OCI-LY1 (cell line): ENCODE measurements at regions not wholly inside any gene's neighbourhood (a gene's known extent, or its start where the extent isn't known, plus 50 kb on each side); places are given as distances from the start of the nearest gene placed in this dataset.
"Not testable (repeated sequence)": the region's sequence is repeated elsewhere in the genome, so short reads cannot be mapped to it uniquely, and the experiment has no call there.

Experiments used
- H2AFZ ChIP-seq: fragments of 200-600 bp; sonication (generic), shearing (Covaris generic); 2 replicates; pipeline ENCODE4 v1.6.0; 2014; ENCODE audit warnings: antibody characterized with exemption, mild to moderate bottlenecking, low read length
- H3F3A ChIP-seq: fragments of 200-600 bp; sonication (generic), shearing (Covaris generic); 2 replicates; pipeline ENCODE4 v1.6.0; 2014; ENCODE audit warnings: mild to moderate bottlenecking, antibody characterized with exemption, low read length, moderate library complexity; ENCODE audit not compliant: insufficient read depth
- H3K27ac ChIP-seq: fragments of 200-600 bp; sonication (generic); 2 replicates; pipeline ENCODE4 v1.5.1; 2014; ENCODE audit warnings: low read length, mixed run types, mild to moderate bottlenecking, low read depth; ENCODE audit not compliant: poor library complexity, severe bottlenecking
- H3K27me3 ChIP-seq: fragments of 200-600 bp; sonication (generic); 2 replicates; pipeline ENCODE4 v1.6.0; 2014; ENCODE audit warnings: antibody characterized with exemption, mild to moderate bottlenecking, low read length, moderate library complexity; ENCODE audit not compliant: insufficient read depth
- H3K36me3 ChIP-seq: fragments of 200-600 bp; sonication (generic); 2 replicates; pipeline ENCODE4 v1.6.1; 2014; ENCODE audit warnings: mild to moderate bottlenecking, antibody characterized with exemption, low read length, moderate library complexity, mixed read lengths; ENCODE audit not compliant: insufficient read depth
- H3K4me1 ChIP-seq: fragments of 200-600 bp; sonication (generic); 2 replicates; pipeline ENCODE4 v1.5.1; 2014; ENCODE audit warnings: mild to moderate bottlenecking, low read length, moderate library complexity; ENCODE audit not compliant: insufficient read depth, severe bottlenecking
- H3K4me2 ChIP-seq: fragments of 200-600 bp; sonication (generic), shearing (Covaris generic); 2 replicates; pipeline ENCODE4 v1.6.1; 2014; ENCODE audit warnings: low read length
- H3K4me3 ChIP-seq: fragments of 200-600 bp; sonication (generic); 2 replicates; pipeline ENCODE4 v1.5.1; 2014; ENCODE audit warnings: low read length, low read depth, mild to moderate bottlenecking, mixed read lengths; ENCODE audit not compliant: poor library complexity, severe bottlenecking
- H3K79me2 ChIP-seq: fragments of 200-600 bp; shearing (Covaris generic); 2 replicates; pipeline ENCODE4 v1.6.1; 2016; ENCODE audit warnings: mixed run types, low read length, mixed read lengths; ENCODE audit not compliant: insufficient read depth
- H3K9ac ChIP-seq: fragments of 200-600 bp; sonication (generic), shearing (Covaris generic); 2 replicates; pipeline ENCODE4 v1.6.1; 2014; ENCODE audit warnings: mild to moderate bottlenecking, low read length, mixed read lengths
- H3K9me2 ChIP-seq: fragments of 200-600 bp; sonication (generic), shearing (Covaris generic); 2 replicates; pipeline ENCODE4 v1.6.1; 2014; ENCODE audit warnings: low read depth, mild to moderate bottlenecking, low read length, mixed read lengths
- H3K9me3 ChIP-seq: fragments of 200-600 bp; shearing (Covaris generic); 2 replicates; pipeline ENCODE4 v1.6.1; 2014; ENCODE audit warnings: low read length, mixed read lengths
- H4K20me1 ChIP-seq: fragments of 200-600 bp; sonication (generic), shearing (Covaris generic); 2 replicates; pipeline ENCODE4 v1.6.0; 2016; ENCODE audit warnings: mild to moderate bottlenecking, low read length; ENCODE audit not compliant: insufficient read depth
- CTCF ChIP-seq: fragments of 200-600 bp; sonication (generic), shearing (Covaris generic); IDR thresholded peaks from 2 replicates; pipeline ENCODE4 v1.5.1; 2017; ENCODE audit warnings: mild to moderate bottlenecking, antibody characterized with exemption, low read length, moderate library complexity, mixed read lengths
- EZH2 ChIP-seq: fragments of 200-600 bp; sonication (generic), shearing (Covaris generic); IDR thresholded peaks from 2 replicates; pipeline ENCODE4 v1.8.0; 2017; ENCODE audit warnings: borderline replicate concordance, mixed run types, mild to moderate bottlenecking, antibody characterized with exemption, low read length, moderate library complexity, mixed read lengths

- Histone ChIP-seq H3K27ac (no peak overlapping the region), H4K20me1 (no peaks in the 10 kb centered on the region), H3K4me3 (no peak overlapping the region), H3K9me2 (no peaks in the 10 kb centered on the region), H3K9ac (no peak overlapping the region), H3F3A (no peaks in the 10 kb centered on the region), H3K4me2 (no peak overlapping the region), H3K9me3 (no peaks in the 10 kb centered on the region), H3K4me1 (no peaks in the 10 kb centered on the region), H2AFZ (no peak overlapping the region), H3K27me3 (no peaks in the 10 kb centered on the region), H3K36me3 (no peaks in the 10 kb centered on the region), H3K79me2 (no peaks in the 10 kb centered on the region)
- TF ChIP-seq CTCF (no peak), EZH2 (no peak)
Observed at GRCh38 chr4:72935462-72935861, 134.1 kb downstream of the COX18 start.

GRCh38 chr4:72933029-72933428, 136.5 kb downstream of the COX18 start:
- H3K9ac ChIP-seq = no peak overlapping the region
- H3K27me3 ChIP-seq = no peaks in the 10 kb centered on the region
- H3F3A ChIP-seq = no peaks in the 10 kb centered on the region
- H2AFZ ChIP-seq = no peak overlapping the region
- no peaks in the 10 kb centered on the region for H3K4me1 ChIP-seq
- no peaks in the 10 kb centered on the region for H3K9me3 ChIP-seq
- no peak overlapping the region for H3K4me2 ChIP-seq
- no peaks in the 10 kb centered on the region for H3K9me2 ChIP-seq
- H3K36me3 ChIP-seq = no peaks in the 10 kb centered on the region
- TF ChIP-seq CTCF = no peak
- no peak for TF ChIP-seq EZH2
- no peak overlapping the region for H3K4me3 ChIP-seq
- no peaks in the 10 kb centered on the region for H3K79me2 ChIP-seq
- no peak overlapping the region for H3K27ac ChIP-seq
- H4K20me1 ChIP-seq = no peaks in the 10 kb centered on the region

- no peak overlapping the region for H2AFZ ChIP-seq
- no peak overlapping the region for H3K4me3 ChIP-seq
- no peaks in the 10 kb centered on the region for H3K36me3 ChIP-seq
- H3K27me3 ChIP-seq = no peaks in the 10 kb centered on the region
- no peaks in the 10 kb centered on the region for H3K79me2 ChIP-seq
- no peaks in the 10 kb centered on the region for H3K4me1 ChIP-seq
- H3K4me2 ChIP-seq = no peak overlapping the region
- H3K9me3 ChIP-seq = no peaks in the 10 kb centered on the region
- H3K9me2 ChIP-seq = no peaks in the 10 kb centered on the region
- no peaks in the 10 kb centered on the region for H3F3A ChIP-seq
- no peak overlapping the region for H3K9ac ChIP-seq
- no peak overlapping the region for H3K27ac ChIP-seq
- TF ChIP-seq CTCF (no peak), EZH2 (no peak)
- H4K20me1 ChIP-seq = no peaks in the 10 kb centered on the region
Observed at GRCh38 chr4:72931346-72931745, 138.2 kb downstream of the COX18 start.

- not testable (repeated sequence) for H3K27me3 ChIP-seq, H3K9ac ChIP-seq, H3F3A ChIP-seq, H2AFZ ChIP-seq, H4K20me1 ChIP-seq, H3K4me2 ChIP-seq, H3K4me3 ChIP-seq, H3K36me3 ChIP-seq, H3K4me1 ChIP-seq, H3K27ac ChIP-seq, H3K9me2 ChIP-seq, H3K9me3 ChIP-seq, H3K79me2 ChIP-seq
Observed at GRCh38 chr4:72929596-72930274, 139.8 kb downstream of the COX18 start.
